ENCODE measurements at regions not wholly inside any gene's neighbourhood (a gene's known extent, or its start where the extent isn't known, plus 50 kb on each side); places are given as distances from the start of the nearest gene placed in this dataset.

GRCh38 chr1:178593515-178593914 is 80.6 kb downstream of the TEX35 start:
- no peak for TF ChIP-seq CTCF (IDR thresholded peaks at IDR 0.05; ENCODE audit: low read depth, low read length, missing input control)
- TF ChIP-seq YY1 (IDR thresholded peaks at IDR 0.05), result no peak
- no peak for TF ChIP-seq RAD21 (IDR thresholded peaks at IDR 0.05)
- no peak for TF ChIP-seq TAF1 (conservative IDR thresholded peaks at IDR 0.05)
- TF ChIP-seq EGR1 (IDR thresholded peaks at IDR 0.05; ENCODE audit: low read depth in 2 of 2), result no peak
